ENCODE measurements at regions not wholly inside any gene's neighbourhood (a gene's known extent, or its start where the extent isn't known, plus 50 kb on each side); places are given as distances from the start of the nearest gene placed in this dataset.
"Not testable (repeated sequence)": the region's sequence is repeated elsewhere in the genome, so short reads cannot be mapped to it uniquely, and the experiment has no call there.

DNA sequence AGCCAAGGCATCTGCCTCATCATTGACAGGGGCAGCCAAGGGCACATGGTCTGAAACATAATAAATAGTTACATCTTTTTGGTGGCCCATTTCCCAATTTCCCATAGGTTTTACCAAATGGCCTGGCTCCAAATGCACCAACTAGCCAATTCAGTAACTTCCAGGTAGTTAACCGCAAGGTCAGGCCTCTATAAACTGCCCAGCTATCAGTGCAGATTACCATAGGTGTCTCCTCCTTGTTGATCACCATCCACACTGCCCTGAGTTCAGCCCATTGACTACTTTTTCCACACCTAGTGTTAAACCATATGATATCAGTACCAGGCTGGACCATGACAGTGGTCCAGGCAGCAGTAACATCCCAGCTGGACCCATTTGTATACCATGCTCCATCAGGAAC is 1145.1 kb upstream of the POU3F4 start:
- H3K27ac Mint-ChIP-seq = no peak overlapping the region
- peaks cover 2% of the 10 kb centered on the region for H3K9me3 Mint-ChIP-seq
- H3K4me1 Mint-ChIP-seq = no peaks in the 10 kb centered on the region
- TF ChIP-seq, protein P1, sequence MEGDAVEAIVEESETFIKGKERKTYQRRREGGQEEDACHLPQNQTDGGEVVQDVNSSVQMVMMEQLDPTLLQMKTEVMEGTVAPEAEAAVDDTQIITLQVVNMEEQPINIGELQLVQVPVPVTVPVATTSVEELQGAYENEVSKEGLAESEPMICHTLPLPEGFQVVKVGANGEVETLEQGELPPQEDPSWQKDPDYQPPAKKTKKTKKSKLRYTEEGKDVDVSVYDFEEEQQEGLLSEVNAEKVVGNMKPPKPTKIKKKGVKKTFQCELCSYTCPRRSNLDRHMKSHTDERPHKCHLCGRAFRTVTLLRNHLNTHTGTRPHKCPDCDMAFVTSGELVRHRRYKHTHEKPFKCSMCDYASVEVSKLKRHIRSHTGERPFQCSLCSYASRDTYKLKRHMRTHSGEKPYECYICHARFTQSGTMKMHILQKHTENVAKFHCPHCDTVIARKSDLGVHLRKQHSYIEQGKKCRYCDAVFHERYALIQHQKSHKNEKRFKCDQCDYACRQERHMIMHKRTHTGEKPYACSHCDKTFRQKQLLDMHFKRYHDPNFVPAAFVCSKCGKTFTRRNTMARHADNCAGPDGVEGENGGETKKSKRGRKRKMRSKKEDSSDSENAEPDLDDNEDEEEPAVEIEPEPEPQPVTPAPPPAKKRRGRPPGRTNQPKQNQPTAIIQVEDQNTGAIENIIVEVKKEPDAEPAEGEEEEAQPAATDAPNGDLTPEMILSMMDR (IDR thresholded peaks at IDR 0.05; ENCODE audit: unreplicated experiment in 3 of 3) = no peak
- no peaks in the 10 kb centered on the region for H3K27me3 Mint-ChIP-seq (ENCODE audit: low read depth)
- H3K36me3 Mint-ChIP-seq (ENCODE audit: low read depth) = no peaks in the 10 kb centered on the region
- H3K4me3 Mint-ChIP-seq = no peak overlapping the region

DNA sequence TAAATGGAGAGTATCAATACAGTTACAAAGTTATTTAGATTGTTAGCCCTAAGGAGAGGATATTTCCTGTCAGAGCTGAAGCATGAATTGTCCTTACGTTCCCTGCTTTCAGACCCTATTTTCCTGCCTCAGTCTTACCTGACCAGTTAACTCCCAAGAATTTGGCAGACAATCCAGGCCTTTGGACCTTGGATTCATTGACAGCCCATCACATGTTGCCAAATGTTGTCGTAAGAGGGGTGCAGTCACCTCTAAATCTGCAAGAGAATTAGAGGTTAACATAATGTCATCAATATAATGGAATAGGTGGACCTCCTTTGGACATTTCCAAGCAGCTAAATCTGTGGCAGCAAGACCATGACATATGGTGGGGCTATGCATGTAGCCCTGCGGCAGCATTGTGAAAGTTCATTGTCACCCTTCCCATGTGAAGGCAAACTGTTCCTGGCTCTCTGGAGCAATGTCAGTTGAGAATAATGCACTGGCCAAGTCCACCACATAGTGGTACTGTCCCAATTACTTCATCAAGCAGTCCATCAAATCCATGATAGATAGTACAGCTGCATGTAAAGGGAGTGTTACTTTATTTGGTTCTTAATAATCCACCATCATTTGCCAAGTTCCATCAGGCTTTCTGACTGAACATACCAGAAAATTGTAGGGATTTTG is 1137.0 kb upstream of the POU3F4 start:
- Mint-ChIP-seq H3K27me3 (ENCODE audit: low read depth) (no peaks in the 10 kb centered on the region), H3K27ac (no peak overlapping the region), H3K36me3 (ENCODE audit: low read depth) (no peaks in the 10 kb centered on the region), H3K9me3 (peaks cover 8% of the 10 kb centered on the region), H3K4me3 (no peak overlapping the region), H3K4me1 (no peaks in the 10 kb centered on the region)
- TF ChIP-seq, protein P1 (IDR thresholded peaks at IDR 0.05; ENCODE audit: unreplicated experiment in 3 of 3) = no peak

DNA sequence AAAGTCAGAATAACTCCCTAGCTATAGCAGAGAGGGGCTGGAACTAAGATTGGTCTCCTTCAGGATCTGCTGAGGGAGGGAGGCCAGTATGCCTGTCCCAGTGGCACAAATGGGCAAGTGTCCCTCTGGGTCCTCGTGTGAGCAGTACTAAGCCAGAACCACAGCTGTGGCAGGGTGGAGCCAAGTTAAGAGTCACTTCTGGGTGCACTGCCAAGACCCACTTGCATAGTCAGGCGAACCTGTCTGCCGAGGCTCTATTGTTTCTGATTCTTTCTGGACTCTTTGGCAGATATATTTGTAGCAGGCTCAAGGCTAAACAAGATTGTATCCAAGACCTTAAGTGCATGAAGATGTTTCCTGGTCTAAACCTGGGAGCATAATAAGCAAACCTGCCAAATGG is 1123.7 kb upstream of the POU3F4 start:
- no peaks in the 10 kb centered on the region for H3K36me3 Mint-ChIP-seq (ENCODE audit: low read depth)
- H3K4me1 Mint-ChIP-seq = no peaks in the 10 kb centered on the region
- no peak overlapping the region for H3K27ac Mint-ChIP-seq
- no peaks in the 10 kb centered on the region for H3K27me3 Mint-ChIP-seq (ENCODE audit: low read depth)
- H3K4me3 Mint-ChIP-seq = no peak overlapping the region
- H3K9me3 Mint-ChIP-seq = peaks cover 6% of the 10 kb centered on the region
- TF ChIP-seq, protein P1 (IDR thresholded peaks at IDR 0.05; ENCODE audit: unreplicated experiment in 3 of 3) = no peak

DNA sequence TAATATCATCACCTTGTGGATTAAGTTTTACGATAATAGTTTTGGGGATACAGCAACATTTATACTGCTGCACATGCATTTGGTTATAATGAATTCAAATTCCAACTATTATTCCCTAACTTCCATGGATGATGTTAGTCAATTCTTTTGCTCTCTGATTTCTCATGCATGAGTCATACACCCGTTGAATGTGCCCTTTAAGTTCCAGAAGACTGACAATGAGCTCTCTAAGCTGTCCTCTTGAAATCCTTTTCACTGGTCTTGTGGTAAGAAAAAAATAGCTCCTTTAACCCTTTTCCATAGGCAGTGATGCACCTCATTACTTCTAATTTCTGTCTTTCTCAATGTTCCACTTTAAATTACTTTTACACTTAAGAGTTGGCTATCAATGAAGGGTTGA is 1095.2 kb upstream of the POU3F4 start:
- Mint-ChIP-seq H3K9me3 (peaks cover 4% of the 10 kb centered on the region), H3K27ac (no peak overlapping the region), H3K27me3 (ENCODE audit: low read depth) (no peaks in the 10 kb centered on the region), H3K4me1 (no peaks in the 10 kb centered on the region), H3K4me3 (no peak overlapping the region), H3K36me3 (ENCODE audit: low read depth) (no peaks in the 10 kb centered on the region)
- TF ChIP-seq, protein P1 (IDR thresholded peaks at IDR 0.05; ENCODE audit: unreplicated experiment in 3 of 3) = no peak

DNA sequence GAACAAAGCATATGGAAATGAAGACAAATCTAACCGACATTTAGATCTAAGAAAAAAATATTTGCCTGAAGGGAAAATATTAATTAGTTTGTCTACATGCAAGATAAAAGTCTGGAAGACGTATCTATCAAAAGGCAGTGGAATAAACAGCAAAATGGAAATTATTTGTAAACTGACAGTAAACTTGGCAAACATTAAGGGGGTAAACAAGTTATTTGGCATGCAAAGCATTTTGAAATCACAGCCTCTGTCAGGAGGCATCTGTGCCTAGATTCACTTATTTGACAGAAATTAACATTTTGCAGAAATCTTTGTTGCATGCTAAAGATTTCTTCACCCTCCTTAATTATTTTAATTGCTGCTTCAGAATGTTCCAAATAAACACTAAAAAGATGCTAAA is 1065.8 kb upstream of the POU3F4 start:
- no peak overlapping the region for H3K4me3 Mint-ChIP-seq
- H3K27ac Mint-ChIP-seq = no peak overlapping the region
- no peaks in the 10 kb centered on the region for H3K36me3 Mint-ChIP-seq (ENCODE audit: low read depth)
- no peaks in the 10 kb centered on the region for H3K27me3 Mint-ChIP-seq (ENCODE audit: low read depth)
- TF ChIP-seq, protein P1 (IDR thresholded peaks at IDR 0.05; ENCODE audit: unreplicated experiment in 3 of 3) = no peak
- peaks cover 7% of the 10 kb centered on the region for H3K9me3 Mint-ChIP-seq
- H3K4me1 Mint-ChIP-seq = no peaks in the 10 kb centered on the region

DNA sequence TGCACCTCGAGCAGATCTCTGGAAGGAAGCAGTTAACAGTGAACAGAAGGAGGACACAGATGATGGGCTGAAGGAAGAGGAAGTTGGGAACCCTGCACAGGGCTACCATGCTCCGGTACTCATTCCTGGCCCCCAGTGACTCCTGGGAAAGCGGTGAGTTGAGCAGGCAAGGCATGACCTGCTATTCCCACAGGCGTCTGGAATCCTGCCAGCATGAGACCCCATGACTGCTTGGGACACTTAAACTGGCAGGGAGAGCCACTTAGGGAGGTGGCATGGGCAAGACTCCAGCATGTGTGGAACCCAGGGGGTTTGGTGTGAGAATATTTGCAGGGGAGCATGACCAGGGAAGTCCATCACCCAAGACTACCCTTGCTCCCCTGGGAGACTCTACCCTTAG is 1056.4 kb upstream of the POU3F4 start:
- Mint-ChIP-seq H3K27ac (no peak overlapping the region), H3K9me3 (peaks cover 23% of the 10 kb centered on the region), H3K27me3 (ENCODE audit: low read depth) (no peaks in the 10 kb centered on the region), H3K4me3 (no peak overlapping the region), H3K4me1 (no peaks in the 10 kb centered on the region), H3K36me3 (ENCODE audit: low read depth) (no peaks in the 10 kb centered on the region)
- TF ChIP-seq, protein P1 (IDR thresholded peaks at IDR 0.05; ENCODE audit: unreplicated experiment in 3 of 3) = no peak

DNA sequence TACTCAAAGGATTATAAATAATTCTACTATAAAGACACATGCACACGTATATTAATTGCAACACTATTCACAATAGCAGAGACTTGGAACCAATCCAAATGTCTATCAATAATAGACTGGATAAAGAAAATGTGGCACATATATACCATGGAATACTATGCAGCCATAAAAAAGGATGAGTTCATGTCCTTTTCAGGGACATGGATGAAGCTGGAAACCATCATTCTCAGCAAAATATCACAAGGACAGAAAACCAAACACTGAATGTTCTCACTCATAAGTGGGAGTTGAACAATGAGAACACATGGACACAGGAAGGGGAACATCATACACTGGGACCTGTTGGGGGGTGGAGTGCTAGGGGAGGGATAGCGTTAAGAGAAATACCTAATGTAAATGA is 1052.2 kb upstream of the POU3F4 start:
- H3K9me3 Mint-ChIP-seq = peaks cover 16% of the 10 kb centered on the region
- not testable (repeated sequence) for H3K4me3 Mint-ChIP-seq; H3K36me3 Mint-ChIP-seq (ENCODE audit: low read depth); H3K4me1 Mint-ChIP-seq; H3K27me3 Mint-ChIP-seq (ENCODE audit: low read depth); H3K27ac Mint-ChIP-seq

All from nephron (organoid).